HG03039 (cell line): ENCODE measurements at regions not wholly inside any gene's neighbourhood (a gene's known extent, or its start where the extent isn't known, plus 50 kb on each side); places are given as distances from the start of the nearest gene placed in this dataset.
"Not testable (repeated sequence)": the region's sequence is repeated elsewhere in the genome, so short reads cannot be mapped to it uniquely, and the experiment has no call there.

Source experiments
- ATAC-seq: cut with Tn5 transposase; IDR thresholded peaks from one replicate; pipeline ENCODE4 v1.9.1; 2021; ENCODE audit warnings: mild to moderate bottlenecking, moderate library complexity; ENCODE audit not compliant: unreplicated experiment

DNA sequence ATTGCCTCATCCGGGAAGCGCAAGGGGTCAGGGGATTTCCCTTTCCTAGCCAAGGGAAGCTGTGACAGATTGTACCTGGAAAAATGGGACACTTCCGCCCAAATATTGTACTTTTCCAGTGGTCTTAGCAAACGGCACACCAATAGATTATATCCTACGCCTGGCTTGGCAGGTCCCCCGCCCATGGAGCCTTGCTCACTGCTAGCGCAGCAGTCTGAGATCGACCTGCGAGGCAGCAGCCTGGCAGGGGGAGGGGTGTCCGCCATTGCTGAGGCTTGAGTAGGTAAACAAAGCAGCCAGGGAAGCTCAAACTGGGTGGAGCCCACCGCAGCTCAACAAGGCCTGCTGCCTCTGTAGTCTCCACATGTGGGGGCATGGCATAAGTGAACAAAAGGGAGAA is 1075.4 kb upstream of the GOT2 start:
- ATAC-seq: not testable (repeated sequence)

DNA sequence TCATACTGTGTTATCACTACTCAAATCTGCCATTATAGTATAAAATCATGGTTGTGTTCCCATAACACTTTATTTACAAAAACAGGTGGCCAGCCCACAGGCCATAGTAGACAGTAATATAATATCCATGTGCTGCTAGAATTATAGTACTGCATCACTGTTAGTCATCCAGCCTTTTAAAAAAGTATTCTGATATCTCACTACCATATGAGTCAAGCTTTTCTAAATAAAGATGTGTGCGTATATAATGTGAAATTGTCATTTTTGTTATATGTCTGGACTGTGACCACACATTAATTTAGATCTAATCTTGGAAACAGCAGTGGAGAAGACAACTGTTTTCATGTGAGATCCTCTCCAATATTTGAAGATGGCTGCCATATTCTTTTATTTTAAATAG is 1049.1 kb upstream of the GOT2 start:
- no peak for ATAC-seq

DNA sequence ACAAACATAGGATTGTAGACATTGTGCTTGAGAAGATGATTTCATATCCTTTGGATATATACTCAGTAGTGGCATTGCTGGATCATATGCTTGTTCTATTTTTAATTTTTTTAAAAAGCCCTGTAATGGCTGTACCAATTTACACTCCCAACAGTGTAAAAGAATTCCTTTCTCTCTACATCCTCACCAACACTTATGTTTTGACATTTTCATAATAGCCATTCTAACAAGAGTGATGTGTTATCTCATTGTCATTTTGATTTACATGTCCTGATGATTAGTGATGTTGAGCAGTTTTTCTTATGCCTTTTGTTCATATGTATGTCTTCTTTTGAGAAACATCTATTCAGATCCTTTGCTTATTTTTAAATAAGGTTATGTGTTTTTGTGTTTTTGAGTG is 1039.2 kb upstream of the GOT2 start:
- no peak for ATAC-seq

DNA sequence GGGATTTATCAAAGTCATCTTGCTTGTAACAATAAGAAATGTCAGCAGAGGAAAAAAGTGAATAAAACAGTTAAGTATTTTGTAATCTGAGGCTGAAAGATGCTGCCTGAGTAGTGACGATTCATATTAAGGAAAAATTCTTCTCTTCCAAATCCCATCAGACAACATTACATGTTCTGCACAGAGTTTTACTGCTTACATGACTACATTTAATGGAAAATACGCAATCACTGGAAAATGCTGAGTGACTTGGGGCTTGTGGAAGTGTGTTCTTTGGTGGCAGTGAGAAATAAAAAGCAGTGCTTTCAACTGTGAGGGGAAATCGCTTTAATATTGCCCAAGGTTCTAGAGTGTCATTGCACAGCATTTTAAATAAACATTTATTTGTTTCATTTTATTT is 1025.2 kb upstream of the GOT2 start:
- ATAC-seq: no peak

DNA sequence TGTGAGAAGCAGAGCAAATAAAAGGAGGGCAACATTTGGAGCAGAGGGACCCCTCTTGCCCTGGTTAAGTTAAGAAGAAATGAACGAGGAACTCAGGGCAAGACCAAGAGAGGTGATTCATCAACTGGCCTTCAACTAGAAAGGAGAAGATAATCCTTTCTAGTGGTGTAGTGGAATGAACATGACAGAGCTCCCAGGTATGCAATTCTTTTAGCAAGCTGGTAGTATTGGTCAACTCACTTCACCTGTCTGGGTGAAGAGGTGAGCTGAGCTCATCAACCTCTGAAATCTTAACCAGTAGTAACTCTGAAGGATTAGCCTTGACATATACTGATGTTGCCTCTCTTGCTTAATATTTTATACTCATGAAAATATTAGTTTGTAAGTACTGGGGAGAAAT is 1024.7 kb upstream of the GOT2 start:
- no peak for ATAC-seq

DNA sequence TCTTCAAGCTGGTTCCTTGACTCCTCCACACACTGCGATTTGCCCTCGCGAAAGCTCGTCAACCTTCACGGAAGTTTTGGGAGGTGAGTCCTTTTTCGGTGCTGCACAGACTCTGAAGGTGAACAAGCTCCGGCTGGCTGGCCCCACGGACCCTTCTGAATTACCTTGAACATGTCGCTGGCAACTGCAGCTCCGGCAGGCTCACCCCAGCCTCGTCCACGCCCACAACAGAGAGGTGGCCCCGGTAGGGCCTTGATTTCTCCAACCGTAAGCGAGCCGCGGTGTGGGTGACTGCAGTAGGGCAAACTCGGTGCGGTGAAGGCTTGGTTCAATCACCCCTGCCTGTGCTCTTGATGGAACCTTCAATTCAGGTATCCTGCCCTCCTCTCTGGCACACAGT is 1020.7 kb upstream of the GOT2 start:
- ATAC-seq: no peak

DNA sequence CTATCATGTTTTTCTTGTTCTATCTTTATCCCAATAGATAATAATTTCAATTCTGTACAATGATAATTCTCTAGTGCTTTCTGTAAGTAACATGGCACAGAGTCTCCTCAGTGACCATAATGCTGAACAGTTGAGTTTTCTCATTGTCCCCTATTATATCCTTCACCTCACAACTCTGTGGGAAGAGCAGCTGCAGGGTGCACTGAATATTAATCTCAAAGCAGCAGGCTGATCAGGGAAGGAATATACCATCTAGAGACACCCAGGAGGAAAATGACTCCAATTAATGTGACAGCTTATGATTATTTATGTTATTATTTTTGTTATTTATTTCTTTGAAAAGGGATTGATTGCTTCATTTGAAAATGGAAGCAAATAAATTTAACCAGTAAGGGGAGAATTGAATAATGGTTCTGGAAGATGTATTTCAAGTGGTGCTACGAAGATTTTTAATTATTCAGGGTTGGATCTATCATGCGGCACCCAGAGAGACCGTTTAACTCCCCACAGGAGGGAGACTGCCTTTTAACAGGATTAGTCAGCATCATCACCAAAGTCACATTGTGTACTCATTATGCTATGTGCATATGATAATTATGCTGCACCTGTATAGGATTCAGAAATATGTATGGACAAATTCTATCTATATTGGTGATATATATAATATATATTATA is 1015.7 kb upstream of the GOT2 start:
- ATAC-seq: no peak

DNA sequence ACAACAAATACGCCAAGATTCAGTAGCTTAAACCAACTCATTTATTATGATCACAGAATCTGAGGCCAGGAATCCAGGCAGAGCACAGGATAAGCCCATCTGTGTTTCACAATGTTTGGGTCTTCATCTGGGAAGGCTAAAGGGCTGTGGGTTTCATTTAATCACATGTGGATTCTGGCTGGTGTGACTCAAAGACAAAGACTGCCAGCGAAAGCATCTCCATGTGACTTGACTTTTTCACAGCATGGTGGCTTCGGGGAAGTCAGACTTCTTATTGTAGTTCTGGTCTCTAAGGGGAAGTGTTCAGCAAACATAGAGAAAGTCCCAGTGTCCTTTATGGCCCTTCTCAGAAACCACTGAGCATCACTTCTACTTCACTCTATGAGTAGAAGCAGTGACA is 1014.4 kb upstream of the GOT2 start:
- ATAC-seq: no peak

DNA sequence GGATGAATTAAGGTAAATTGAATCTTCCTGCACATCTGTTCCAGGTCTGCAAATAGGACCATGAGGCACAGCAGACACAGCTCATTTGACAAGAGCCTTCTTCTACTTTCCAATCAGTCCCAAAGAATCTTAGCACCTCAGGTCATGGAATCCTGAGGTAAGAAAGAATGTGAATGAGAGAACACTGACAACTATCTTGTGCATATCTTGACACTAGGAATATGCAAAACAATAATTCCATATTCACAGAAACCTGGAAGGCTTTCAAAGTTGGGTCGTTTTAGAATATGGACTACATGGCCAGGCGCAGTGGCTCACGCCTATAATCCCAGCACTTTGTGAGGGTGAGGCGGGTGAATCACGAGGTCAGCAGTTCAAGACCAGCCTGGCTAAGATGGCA is 1009.4 kb upstream of the GOT2 start:
- ATAC-seq: no peak

DNA sequence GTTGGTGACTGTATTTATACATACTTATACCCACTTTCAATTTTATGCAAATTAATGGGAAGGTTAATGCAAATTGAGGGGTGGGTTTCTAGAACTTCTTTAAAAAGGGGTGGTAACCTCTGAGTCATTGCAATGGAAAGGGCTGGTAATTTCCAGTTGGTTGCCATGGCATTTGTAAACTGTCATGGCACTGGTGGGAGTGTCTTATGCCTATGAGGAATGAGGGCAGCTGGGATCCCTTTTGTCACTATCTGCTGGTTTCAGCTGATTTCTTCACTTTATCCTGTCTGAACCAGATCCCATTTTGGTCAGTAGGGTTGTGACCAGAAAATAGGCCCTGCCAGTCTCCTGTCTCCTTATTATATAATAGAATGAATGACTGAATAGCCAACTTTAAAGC is 1006.7 kb upstream of the GOT2 start:
- ATAC-seq: no peak

DNA sequence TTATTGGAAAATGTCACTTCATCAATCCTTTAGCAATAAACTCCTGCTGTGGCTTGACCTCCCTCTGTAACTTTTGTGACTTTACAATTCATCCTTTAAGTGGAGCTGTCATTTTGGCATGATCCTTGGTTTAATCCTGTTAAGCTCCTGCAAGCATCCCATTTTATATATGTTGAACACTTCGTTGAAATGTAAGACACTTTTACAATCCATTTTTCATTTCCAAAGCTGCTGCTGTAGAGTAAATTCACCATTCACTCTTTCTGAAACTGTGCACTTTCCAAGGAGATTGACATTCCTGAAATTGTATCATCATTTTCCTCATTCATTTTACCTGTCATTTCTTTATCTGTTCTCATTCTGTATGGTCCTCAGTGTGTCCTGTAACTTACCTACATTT is 1003.2 kb upstream of the GOT2 start:
- no peak for ATAC-seq

DNA sequence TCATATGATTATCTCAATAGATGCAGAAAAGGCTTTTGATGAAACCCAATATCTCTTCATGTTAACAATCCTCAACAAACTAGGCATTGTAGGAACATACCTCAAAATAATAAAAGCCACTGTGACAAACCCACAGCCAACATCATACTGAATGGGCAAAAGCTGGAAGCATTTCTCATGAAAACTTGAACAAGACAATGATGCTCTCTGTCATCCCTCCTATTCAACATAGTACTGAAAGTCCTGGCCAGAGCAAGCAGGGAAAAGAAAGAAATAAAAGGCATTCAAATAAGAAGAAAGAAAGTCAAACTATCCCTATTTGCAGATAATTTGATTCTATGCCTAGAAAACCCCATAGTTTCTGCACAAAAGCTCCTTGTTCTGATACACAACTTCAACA is 999.2 kb upstream of the GOT2 start:
- ATAC-seq: no peak

DNA sequence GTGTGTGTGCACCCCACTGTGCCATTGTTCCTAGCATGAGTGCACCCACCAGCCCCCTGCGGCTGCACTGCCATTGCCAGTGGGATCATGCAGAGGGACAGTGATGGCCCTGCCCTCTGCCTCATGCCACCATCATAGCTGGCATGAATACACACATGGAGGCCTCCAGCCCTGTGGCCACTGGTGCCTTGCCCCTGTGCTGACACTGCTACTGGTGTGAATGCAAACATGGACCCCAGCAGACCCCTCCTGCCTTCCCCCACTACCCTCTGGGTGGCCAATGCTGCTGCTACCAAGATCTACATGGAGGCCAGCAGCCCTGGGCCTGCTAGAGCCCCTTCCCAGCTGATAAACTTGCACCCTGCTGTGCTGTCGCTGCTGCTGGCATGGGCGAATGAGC is 995.5 kb upstream of the GOT2 start:
- no peak for ATAC-seq

DNA sequence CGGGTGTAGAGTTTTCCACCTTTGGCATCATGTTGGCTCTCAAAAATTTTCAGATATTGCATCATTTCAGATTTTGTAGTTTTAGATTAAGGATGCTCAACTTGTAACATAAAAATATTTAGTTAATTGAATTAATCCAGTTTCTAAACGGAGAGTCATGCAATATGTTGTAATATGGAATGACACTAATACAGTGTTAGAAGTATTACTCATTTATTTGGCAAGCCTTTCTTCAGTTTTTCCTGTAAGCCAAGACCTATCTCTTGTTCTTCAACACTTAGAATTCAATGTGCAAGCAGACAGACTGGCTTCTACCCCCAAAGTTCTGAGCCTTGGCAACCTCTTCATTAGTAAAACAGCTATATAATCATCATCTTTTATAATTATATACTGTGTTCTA is 985.0 kb upstream of the GOT2 start:
- ATAC-seq: no peak

DNA sequence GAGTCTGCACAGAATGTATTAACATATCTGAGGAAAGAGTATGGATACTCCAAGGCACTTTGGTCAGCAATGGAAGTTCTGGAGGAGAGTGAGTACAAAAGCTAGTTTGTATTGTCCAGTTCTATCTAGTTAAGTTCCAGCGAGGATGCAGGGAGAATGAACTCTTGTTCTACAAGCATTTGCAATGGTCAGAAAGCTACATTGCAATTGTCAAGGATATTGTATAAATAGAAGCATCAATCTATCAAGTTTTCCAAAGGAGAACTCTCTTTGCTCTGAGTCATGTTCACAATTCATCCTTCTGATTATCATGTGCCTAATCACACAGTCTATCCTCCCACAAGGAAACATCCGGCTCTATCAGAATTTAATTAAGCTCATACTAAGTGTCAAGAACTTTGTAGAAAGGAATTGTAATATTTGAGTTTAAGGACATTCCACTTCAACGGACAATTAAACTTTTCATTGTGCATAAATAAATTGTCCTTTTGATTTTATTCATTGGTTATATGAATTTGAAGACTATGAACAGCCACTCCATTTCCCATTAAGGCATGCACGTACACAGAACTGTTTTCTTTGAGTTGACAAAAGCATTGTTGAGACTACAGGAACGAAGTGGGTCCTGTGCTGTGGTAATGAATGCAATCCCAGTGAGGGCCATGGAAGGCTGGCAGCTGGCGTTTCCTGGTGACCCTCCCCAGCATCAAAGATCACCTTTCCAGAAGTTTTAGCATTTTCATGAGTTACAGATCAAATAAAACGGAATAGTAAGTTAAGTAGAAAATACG is 973.5 kb upstream of the GOT2 start:
- no peak for ATAC-seq

DNA sequence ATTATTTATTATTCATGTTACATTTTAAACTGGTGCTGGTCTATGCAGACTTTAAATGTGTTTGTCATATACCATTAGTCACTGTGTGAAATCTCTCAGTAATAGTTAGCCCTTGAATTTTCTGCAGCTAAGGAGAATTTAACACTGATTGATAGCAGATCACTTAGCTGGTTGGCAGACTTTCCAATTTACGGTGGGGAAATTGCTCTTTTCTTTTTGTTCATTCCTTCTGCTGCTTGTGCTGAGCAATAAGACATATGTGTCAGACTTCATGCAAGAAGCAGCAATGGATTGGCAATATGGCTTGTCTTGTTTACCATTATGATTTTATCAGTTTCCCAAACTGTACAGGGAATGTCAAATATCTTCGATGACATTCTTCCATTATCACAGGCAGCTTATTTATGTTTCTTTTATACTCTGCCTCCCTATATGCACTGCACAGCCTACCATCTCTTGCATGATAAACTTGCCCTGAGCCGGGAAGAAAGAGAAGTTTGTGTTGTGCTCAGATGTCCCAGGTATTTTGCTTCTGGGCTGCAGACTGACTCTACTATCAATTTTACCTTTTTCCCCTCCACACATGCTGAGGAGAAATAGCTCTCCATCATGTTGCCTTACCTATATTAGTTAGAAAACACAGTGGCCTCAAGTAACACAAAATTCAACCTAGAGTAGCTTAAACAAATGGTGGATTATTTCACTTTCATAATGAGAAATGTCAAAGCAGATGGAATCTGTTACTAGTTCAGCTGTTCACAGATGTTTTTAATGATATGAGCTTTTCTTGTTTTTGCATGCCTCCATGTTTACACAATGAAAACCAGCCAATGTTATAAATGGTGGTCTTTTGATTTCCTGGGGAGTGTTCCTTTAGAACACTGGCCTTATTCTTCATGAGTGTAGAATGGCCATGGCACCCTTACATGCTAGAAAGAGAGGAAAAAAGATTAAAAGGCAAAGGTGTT is 968.1 kb upstream of the GOT2 start:
- no peak for ATAC-seq

DNA sequence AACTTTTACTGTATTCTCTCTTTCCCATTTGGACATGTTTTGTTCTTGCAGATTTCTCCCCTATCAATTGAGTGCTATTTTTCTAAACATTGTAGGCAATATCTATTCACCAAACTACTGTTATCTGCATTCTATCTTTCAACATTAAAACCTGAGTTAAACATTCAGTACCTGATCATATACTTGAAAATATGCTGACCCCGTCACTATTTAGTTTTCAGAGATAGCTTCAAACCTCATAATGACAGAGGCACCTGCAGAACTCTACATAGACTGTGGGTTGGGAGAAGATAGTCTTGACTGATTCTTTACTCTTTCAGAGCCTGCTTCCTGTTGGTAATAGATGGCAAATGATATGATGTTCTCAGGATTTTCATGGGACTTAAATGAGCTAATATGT is 965.7 kb upstream of the GOT2 start:
- no peak for ATAC-seq

DNA sequence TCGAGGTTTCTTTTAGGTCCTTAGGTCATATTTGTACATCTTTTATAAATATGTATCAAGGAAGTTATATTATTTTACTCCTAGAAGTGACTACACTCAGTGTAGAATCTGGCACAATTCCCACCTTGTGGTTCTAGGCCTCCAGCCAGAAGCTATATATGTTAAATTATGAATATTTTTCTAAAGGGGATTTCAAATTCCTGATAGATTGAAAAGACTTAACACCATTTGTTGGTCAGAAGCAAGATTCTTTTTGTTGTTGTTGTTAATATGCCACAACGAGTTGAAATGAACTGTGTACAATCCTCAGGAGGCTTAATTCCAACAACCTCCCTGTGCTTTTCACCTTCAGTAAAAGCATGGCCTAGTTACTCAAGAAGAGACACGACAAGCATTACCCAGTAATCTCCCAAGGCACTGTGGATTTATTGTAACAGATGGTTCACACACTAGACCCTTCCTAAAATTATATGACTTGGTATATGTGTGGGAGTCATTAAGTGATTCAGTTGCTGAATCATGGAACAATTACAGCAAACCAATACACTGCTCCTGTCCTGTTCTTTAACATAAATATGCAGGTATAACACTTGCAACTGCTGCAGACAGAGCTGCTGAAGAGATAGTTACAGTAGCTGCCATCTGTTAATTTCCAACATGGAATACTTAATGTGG is 964.4 kb upstream of the GOT2 start:
- no peak for ATAC-seq

DNA sequence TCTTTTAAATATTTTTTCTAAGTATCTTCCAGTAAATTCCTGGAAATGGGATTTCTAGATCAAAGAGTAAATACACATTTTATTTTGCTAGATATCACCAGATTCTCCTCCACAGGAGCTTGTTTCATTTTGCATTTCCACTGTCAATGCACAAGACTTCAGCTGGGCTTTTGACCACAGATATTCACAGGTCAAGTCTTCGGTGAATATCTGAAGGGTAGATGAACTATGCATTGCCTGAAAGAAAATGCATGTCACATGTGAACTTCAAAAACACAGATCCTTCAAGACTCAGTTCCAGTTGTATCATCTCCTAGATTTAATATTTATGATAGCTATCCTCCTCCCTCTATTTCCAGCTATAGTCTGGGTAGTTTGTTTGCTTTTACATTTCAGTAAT is 963.6 kb upstream of the GOT2 start:
- ATAC-seq: no peak

DNA sequence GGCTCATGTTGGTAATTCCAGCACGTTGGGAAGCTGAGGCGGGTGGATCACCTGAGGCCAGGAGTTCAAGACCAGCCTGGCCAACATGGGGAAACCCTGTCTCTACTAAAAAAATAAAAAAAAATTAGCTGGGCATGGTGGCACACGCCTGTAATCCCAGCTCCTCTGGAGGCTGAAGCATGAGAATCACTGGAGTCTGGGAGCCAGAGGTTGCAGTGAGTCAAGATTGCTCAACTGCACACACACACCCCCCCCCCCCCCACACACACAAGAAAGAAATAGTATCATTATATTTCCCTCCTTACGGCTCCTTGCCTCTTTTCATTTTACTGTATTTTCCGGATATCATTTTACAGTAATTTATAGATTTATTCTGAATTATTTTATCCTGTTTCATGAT is 963.1 kb upstream of the GOT2 start:
- no peak for ATAC-seq

DNA sequence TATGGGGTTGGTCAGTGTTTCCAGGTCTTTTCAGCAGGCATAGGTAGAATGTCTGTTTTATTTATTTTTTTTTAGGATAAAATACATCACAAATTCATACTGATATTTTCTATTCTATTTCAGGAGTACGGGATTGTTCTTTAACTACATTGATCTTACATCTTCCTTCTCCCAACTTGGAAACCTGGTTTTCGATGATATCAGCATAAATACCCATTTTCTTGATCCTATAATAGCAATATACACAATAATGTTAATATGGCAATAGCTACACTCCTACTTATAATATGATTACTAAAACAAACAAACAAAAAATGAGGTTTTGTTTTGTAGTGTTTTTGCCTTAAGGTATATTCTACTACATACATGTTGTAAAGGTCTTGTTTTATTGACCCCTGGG is 962.4 kb upstream of the GOT2 start:
- ATAC-seq: no peak
